ENCODE measurements at regions not wholly inside any gene's neighbourhood (a gene's known extent, or its start where the extent isn't known, plus 50 kb on each side); places are given as distances from the start of the nearest gene placed in this dataset.
"Not testable (repeated sequence)": the region's sequence is repeated elsewhere in the genome, so short reads cannot be mapped to it uniquely, and the experiment has no call there.

DNA sequence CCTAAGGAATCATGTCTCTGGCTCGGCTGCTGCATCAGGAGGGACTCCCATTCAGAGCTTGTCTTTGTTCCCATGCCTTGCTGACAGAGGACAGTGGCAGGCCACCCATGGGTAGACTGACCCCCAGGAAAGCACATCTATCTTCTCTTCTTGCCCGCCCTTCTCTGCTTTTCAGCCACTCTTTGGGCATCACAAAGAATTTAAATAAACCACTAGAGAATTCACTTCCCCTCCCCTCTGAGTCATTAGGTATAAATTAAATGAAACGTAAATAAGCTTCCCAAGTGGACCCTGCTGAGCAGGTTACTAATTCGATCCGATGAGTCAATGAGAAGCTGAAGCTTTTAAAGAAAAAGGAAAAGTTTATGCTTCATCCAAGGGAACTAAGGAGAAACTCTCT lies 97.0 kb downstream of the DRD1 start:
- DNase-seq (ENCODE audit: low spot score), result peak; percentile 65

DNA sequence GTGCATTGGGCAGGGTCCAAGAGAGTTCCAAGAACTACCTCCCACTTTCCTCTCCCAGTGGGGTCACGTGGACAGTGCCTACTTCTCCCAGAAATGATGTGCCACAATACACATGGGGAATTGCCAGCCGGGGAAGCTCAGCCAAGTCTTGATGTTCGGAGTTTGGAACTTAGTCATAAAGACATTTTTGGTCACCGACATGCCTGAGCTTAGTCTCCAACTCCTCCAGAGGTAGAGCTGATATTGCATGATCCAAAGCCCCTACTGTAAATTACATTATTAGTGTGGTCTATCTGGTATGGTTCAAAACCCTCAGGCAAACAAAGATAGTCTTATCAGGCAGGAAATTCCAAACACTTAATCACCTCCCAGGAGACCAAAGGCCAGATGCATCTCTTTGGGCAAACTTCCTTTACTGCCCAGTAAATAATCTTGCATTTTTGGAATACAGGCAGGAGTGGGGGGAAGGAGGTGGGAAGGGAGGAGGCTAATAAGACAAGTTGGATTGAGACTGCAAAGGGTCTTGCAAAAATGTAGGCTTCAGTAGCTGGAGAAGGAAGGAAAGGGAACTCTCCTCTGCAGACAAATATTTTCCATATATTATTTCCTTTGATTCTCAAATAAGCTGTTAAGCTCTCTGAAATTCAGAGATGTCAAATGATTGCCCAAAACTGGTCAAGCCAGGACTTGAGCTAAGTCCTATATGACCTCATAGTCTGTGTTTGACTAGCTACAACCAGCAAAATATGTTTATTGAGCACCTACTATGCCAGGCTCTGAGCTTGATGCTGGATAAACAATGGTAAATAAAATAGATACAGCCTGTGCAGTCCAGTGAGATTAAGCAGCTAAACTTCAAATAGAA lies 99.4 kb downstream of the DRD1 start:
- DNase-seq (ENCODE audit: low spot score), result peak; percentile 57

DNA sequence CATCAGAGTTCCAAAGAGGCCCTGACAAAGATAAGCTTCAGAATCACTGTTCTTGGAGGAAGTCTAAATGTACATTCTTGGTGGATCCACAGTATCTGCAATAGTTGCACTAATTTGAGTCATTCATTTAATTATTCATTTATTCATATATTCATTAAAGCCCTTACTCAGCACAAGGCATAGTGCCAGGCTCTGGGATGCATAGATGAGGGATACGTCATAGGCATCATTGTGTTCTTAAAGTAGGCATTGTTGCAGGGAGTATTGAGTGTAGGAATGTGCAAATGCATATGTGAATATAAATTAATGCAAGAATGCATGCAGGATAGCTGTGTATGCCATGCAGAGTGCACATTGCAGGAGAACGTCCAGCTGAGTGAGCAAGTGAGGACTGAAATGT lies 100.7 kb downstream of the DRD1 start:
- no peak for DNase-seq (ENCODE audit: low spot score)

DNA sequence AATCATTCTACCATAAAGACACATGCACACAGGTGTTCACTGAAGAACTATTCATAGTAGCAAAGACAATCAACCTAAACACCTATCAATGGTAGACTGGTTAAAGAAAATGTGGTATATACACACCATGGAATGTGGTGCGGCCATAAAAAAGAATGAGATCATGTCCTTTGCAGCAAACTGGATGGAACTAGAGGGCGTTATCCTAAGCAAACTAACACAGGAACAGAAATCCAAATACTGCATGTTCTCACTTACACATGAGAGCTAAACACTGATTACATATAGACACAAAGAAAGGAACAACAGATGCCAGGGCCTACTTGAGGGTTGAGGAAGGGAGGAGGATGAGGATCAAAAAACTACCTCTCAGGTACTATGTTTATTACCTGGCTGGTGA lies 103.8 kb downstream of the DRD1 start:
- DNase-seq (ENCODE audit: low spot score), result no peak

DNA sequence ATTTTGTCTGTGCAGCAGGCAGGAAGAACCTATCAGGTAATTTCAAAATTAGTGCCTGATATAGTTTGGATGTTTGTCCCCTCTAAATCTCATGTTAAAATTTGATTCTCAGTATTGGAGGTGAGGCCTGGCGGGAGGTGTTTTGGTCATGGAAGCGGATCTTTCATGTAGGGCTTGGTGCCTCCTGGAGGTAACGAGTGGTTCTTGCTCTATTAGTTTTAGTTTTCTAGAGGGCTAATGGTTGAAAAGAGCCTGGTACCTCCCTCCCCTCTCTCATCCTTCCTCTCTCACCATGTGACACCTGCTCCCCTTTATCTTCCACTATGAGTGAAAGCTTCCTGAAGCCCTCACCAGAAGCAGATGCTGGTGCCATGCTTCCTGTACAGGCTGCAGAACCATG lies 106.3 kb downstream of the DRD1 start:
- DNase-seq (ENCODE audit: low spot score), result no peak

DNA sequence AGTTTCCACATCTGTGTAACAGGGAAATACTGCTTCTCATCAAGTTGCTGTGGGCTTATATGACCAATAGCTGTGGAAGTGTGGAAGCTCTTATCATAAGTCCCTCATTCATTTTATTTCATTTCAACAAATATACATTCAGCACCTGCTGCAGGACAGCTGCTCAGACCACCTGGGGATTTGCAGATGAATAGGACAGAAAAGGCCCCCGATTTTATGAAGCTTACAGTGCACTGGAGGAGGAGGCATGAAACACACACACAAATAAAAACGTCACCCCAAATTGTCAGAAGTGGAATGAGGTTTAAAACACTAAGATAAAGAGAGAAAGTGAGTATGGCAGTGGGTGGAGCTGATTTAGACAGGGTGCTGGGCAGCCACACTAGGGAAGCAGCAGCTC lies 107.2 kb downstream of the DRD1 start:
- DNase-seq (ENCODE audit: low spot score), result no peak

DNA sequence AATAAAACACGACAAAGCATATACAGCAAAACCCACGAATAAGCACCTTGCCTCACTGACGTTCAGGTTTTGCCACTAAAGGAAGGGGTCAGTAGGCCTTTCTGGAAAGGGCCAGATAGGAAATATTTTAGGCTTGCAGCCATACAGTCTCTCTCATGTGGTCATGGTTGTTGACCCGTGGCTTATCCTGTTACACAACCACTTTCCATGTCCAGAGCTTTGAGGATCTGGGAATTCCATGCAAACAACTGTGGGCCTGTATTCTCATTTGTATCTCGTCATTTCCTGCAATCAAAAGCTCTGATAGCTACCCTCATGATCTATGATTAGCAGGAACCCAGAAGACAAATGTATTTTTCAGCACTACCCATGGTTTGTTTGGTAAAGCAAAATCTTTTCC lies 108.3 kb downstream of the DRD1 start:
- DNase-seq (ENCODE audit: low spot score), result no peak

DNA sequence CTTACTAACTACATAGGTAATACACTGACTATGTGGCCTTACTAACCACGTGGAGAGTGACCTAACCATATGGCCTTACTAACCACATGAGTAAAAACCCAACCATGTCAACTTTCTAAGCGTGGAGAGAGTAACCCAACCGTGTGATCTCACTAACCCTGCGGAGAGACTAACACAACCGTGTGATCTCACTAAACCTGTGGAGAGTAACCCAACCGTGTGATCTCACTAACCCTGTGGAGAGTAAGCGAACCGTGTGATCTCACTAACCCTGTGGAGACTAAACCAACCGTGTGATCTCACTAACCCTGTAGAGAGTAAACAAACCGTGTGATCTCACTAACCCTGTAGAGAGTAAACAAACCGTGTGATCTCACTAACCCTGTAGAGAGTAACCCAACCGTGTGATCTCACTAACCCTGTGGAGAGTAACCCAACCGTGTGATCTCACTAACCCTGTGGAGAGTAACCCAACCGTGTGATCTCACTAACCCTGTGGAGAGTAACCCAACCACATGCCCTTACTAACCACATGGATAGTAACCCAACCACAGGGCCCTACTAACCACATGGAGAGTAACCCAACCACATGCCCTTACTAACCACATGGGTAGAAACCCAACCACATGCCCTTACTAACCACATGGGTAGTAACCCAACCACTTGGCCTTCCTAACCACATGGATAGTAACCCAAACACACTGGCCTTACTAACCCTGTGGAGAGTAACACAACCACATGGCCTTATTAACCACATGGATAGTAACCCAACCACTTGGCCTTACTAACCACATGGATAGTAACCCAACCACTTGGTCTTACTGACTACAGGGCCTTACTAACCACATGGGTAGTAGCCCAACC lies 112.6 kb downstream of the DRD1 start:
- DNase-seq (ENCODE audit: low spot score), result not testable (repeated sequence)

DNA sequence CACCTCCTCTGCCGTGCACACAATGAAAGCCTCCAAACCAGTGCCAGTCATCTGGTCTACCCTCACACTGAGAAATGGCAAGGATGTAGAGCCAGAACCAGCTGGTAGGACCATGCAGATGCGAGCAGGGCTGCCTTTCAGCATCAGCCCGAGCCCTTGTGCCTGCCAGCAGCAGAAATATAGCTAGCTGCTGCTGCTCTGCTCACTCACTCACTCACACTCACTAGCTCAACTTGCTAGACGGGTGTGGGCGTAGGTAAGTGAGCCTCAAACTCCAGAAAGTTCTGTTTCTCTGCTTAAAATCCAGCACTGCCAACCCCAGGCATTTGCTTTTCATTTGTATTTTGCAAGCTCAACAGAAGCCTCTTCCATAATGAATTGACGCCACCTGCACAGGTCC lies 114.0 kb downstream of the DRD1 start:
- no peak for DNase-seq (ENCODE audit: low spot score)

DNA sequence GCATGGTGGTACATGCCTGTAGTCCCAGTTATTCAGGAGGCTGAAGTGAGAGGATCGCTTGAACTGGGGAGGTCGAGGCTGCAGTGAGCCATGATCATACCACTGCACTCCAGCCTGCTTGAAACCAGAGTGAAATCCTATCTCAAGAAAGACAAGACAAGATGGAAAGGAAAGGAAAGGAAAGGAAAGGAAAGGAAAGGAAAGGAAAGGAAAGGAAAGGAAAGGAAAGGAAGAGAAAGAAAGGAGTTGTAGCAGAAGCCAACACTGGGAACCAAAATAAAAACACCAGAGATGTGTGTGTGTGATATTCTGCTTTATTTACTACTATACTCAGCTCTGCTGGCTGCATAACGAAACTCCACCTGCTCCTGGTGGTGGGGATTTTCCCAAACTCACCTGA lies 115.3 kb downstream of the DRD1 start:
- no peak for DNase-seq (ENCODE audit: low spot score)

DNA sequence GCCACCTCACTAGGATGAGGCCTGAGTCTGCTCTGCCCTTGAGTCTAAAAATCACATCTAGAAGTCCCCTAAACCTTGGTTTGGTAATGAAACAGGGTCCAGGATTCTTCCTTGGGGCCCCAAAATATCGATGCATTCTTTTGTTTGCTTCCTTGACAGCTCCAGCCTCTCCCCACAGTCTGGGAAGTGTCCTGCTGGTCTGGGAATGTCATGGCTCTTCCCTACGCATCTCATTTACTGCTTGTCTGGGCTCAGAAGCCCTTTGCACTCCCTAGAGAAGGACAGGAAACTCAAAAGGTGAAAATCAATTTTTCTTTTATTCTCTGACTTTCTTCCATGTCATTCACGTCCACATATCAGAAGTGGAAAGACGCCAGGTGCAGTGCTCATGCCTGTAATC lies 115.8 kb downstream of the DRD1 start:
- no peak for DNase-seq (ENCODE audit: low spot score)

DNA sequence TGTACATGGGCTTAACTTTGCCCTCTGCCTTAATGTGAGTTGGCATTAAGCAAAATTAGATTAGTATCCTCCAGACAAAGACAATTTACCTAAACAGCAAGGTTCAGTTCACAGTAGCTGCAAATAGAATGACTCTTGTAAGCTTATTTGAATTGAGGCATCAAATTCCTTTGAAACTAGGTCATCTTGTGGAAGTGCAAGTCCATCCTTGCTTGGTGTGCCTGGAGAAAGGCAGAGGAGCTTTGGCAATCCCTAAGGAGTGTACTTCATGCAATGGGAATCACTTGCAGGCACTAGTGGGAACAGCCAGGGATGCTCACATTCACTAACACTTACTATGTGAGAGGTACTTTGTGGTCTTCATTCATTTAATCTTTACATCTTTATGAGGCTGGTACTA lies 118.3 kb downstream of the DRD1 start:
- no peak for DNase-seq (ENCODE audit: low spot score)

DNA sequence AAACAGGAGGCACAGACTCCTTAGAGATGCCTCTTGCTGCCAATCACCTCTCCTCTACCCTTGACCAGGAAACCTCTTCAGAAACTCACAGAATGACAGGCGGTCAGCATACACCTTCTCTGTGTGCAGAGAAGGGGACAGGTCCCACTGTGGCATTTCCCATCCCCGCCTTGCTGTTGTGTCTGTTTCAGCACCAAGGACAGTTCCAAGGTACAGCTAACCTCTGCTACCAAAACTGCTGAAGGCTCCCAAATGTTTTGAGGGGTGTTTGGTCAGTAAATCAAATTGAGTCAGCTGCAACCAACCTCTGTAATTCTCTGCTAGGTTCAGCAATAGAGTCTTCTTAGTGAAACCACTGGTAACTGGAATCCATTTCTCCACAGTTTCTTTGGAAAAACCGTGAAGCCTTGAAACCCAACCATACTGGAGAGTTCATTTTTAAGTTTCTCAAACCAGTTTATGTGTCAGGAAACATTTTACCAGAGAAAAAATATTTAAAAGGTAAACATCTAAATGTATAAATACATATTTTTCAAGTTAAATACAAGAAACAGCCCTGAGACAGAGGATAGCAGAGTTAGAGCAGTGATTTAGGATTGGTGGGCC lies 122.0 kb downstream of the DRD1 start:
- DNase-seq (ENCODE audit: low spot score), result peak; percentile 67

DNA sequence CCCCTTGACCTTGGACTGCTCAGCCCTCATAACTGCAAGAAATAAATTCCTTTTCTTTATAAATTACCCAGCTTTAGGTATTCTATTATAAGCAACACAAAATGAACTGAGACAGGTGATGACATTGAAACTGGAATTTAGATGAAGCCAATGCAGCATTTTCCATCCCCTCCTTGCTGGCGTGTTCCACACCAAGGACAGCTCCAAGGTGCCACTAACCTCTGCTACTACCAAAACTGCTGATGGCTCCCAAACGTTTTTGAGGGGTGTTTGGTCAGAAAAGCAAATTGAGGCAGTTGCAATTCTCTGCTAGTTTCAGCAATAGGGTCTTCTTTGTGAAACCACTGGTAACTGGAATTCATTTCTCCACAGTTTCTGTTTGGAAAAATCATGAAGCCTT lies 124.8 kb downstream of the DRD1 start:
- no peak for DNase-seq (ENCODE audit: low spot score)

DNA sequence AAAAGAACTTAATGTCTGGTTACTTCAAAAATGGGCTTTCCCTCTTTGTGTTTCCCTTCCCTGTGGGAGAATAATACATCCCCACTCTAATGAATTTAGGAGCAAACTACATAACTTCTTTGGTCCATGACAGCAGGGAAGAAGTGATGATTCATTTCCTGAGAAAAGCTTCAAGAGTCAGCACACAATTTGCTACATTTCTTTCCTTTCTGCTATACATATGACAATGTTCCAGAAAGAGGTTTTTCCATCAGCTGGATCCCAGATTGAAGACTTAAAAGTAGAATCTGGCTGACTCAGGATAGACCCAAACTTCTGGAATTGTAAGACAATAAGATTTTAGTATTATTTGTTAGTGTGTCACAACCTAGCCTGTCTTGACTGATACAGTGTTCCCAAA lies 126.1 kb downstream of the DRD1 start:
- no peak for DNase-seq (ENCODE audit: low spot score)

DNA sequence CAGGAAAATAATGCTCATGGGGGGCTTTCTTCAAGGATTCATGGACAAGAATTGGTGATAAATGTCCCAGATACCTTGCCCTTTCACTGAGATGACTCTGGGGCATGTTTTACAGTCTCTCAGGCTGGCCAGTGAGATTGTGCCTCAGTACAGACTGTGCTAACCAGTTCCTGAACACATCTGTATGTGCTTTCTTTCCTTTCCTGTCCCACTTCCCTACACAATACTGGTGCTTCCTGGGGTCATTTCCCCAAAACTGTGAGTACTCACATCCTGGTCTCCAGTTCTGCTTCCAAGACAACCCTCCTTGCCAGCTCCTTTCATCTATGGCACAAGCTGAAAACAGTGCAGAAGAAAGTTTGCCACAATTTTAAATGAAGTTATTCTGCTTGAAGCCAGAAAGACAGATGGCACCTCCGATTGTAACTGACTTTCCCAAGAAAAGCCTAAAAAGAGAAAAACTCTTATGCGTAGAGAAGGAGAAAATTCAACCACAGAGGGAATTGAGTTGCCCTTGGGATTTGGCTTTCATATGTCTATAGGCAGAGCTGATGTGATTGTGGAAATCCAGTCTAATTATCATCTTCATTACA lies 134.7 kb downstream of the DRD1 start:
- no peak for DNase-seq (ENCODE audit: low spot score)

DNA sequence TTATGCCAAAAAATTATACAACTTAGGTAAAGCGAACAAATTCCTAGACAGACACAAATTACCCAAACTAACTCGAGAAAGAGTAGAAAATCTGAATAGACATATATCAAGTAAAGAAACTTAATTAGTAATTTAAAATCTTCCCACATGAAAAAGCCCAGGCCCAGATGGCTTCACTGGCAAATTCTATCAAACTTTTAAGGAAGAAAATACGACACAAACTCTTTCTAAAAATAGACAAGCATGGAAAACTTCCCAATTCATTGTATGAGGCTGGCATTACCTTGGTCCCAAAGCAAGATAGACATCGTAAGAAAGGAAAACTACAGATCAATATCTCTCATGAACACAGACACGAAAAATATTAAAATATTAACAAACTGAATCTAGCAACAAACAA lies 135.3 kb downstream of the DRD1 start:
- no peak for DNase-seq (ENCODE audit: low spot score)

DNA sequence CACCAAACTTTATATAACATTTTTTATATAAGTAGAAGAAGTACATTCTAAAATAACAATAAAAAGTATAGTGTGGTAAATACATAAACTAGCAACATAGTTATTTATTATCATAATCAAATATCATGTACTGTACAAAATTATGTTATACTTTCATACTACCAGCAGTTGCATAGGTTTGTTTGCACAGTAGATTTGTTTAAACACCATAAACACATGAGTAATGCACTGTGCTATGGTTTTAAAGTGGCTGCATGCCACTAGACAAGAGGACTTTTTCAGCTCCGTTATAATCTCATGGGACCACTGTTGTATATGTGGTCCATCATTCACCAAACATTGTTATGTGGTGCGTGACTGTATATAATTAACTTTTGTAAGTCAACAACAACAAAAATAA lies 137.6 kb downstream of the DRD1 start:
- DNase-seq (ENCODE audit: low spot score), result peak; percentile 27

DNA sequence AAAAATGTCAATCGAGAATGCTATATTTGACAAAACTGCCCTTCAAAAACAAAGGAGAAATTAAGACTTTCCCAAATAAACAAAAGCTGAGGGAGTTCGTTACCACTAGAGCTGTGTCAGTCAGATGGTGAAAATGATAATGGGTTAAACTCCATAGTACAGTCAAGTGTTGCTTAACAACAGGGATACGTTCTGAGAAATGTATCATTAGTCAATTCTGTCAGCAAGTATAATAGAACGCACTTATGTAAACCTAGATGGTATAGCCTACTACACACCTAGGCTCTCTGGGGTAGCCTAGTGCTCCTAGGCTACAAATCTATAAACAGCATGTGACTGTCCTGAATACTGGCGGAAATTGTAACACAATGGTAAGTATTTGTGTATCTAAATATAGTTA lies 138.7 kb downstream of the DRD1 start:
- DNase-seq (ENCODE audit: low spot score), result no peak

DNA sequence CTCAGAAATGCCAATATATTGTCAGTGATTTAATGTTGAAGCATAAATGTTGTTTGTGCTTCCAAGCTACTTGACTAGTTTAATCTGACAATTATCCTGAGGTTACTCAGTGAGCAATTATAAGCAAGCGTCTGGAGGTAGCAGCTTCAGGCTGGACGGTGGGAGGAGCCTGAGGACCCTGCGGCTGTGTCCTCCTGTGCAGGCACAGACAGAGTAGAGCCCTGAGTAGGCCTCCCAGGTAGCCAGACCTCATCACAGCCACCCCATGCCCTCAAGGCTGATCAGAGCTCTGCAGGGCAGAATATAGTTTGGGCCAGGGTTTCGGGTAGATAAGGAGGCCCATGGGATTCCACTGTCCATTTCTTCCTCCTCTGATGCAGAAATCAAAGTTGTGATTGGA lies 153.6 kb downstream of the DRD1 start:
- DNase-seq (ENCODE audit: low spot score), result no peak

DNA sequence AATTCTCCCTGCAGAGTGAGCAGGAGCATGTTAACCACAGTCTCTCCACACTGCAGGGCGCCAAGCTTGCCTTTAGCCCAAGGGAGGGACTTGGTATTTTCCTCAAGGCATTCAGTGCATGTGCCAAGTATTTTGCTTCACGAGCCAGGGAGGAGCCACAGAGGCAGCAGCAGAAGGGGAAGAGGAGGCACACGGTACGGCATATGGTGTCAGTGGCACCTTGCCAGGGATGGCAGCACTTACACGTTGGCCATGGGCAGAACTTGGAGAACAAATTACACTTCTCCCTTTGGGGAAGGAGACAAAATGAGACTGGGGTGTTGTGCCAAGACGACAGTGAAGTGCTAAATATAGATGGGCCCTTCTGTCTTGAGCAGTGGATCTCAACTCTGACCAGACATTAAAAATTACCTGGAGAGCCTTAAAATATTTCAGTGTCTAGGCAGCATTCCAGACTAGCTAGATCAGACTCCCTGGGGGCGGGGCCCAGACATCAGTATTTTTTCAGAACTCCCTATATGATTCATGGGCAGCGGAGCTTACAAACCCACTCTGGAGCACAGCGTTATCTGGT lies 155.8 kb downstream of the DRD1 start:
- peak; percentile 50 for DNase-seq (ENCODE audit: low spot score)

DNA sequence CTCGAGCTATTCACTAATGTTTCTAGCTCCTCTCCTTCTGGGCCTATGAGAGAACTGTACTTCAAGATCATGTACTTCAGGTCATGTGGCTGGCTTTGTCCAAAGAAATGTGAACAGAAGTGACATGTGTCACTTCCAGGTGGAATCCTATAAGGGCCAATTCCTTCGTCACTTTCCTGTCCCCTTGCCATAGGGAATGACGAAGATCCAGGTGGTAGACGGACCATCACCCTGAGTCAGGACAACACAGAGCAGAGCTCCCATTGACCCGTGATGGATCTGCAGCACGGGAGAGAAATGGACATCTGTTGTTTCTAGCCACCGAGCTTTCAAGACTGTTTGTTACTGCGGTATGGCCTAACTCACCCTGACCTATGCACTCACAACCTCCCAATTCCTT lies 157.0 kb downstream of the DRD1 start:
- DNase-seq (ENCODE audit: low spot score), result no peak
